ENCODE measurements at regions not wholly inside any gene's neighbourhood (a gene's known extent, or its start where the extent isn't known, plus 50 kb on each side); places are given as distances from the start of the nearest gene placed in this dataset.

GRCh38 chr15:95169541-95170459, 938.4 kb downstream of the MCTP2 start:
- BruUV-seq (replicated peaks) = no TSS peak
- CTCF ChIA-PET (ENCODE audit: low intra/inter-chr PET ratio, low total read pairs) = no interaction called here
- 45% methylated on average over 29 of the region's 31 CpGs for WGBS (ENCODE audit: low lambda C conversion rate)
- no peak for TF ChIP-seq THAP9 (CRISPR knock-in tag; IDR thresholded peaks at IDR 0.05; ENCODE audit: borderline replicate concordance)
- no peak for TF ChIP-seq ZNF761 (CRISPR knock-in tag; conservative IDR thresholded peaks at IDR 0.05)
- TF ChIP-seq ZNF792 (CRISPR knock-in tag; IDR thresholded peaks at IDR 0.05) = no peak
- no peak for TF ChIP-seq RERE (CRISPR knock-in tag; IDR thresholded peaks at IDR 0.05; ENCODE audit: low read depth)
- FAIRE-seq (no peak), ATAC-seq (no peak), DNase-seq (ENCODE audit: low spot score) (no peak)
- in situ Hi-C loops (cut with HindIII; ENCODE audit: extremely low pct_ligation_motif_present, low pct_unique_long_range_greater_than_20kb) = no loop called here
- Histone ChIP-seq H3K36me3 (replicated peaks in 1 of 2; ENCODE audit: control insufficient read depth in 1 of 2, insufficient read depth in 2 of 2, low read length in 2 of 2) (no peaks in the 10 kb centered on the region), H3K9ac (ENCODE audit: insufficient read depth, low read depth, low read length) (no peak overlapping the region), H3K9me3 (ENCODE audit: low read length) (peaks cover 91% of the 10 kb centered on the region), H2AFZ (ENCODE audit: low read length) (no peak overlapping the region), H4K20me1 (ENCODE audit: insufficient read depth, low read length) (no peaks in the 10 kb centered on the region), H3K27ac (ENCODE audit: extremely low read length, insufficient read depth, low read length) (no peak overlapping the region), H3K4me1 (ENCODE audit: insufficient read depth, low read length) (no peaks in the 10 kb centered on the region), H3K27me3 (ENCODE audit: control insufficient read depth in 1 of 2, insufficient read depth in 2 of 2, low read length in 2 of 2) (no peaks in the 10 kb centered on the region), H3K79me2 (ENCODE audit: insufficient read depth, low read length) (no peaks in the 10 kb centered on the region), H3K4me3 (replicated peaks in 1 of 3; ENCODE audit: insufficient read depth in 1 of 3, low read depth in 2 of 3, low read length in 3 of 3) (no peak overlapping the region), H3K4me2 (ENCODE audit: low read depth, low read length) (no peak overlapping the region)
- POLR2A ChIA-PET = no interaction called here
- intact Hi-C loops (cut with micrococcal nuclease; ENCODE audit: unreplicated experiment) = no loop called here
